ENCODE measurements at regions not wholly inside any gene's neighbourhood (a gene's known extent, or its start where the extent isn't known, plus 50 kb on each side); places are given as distances from the start of the nearest gene placed in this dataset.

DNA sequence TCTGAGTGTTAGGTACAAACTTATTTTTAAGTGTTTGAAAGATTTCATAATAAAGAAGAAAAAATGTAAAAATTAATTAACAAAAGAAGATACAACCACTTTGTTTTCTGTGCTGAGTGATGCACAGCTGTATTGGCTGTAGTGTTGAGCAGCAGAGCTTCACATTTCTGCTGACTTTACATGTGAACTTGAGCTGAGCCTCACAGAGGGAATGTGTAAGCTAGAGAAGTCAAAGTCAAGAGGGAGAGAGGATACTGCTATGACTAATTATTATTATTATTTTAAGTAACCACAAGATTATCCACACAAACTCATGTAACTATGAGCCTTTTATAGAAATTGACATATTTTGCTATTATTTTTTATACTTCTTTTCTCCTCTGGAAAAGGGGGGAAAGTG is 159.1 kb upstream of the ZSWIM2 start:
- H2BK120ac ChIP-seq (ENCODE audit: low read depth, low read length, poor library complexity, severe bottlenecking): no peak overlapping the region
- H3K9me3 Mint-ChIP-seq: no peaks in the 10 kb centered on the region
- no peak overlapping the region for H3K18ac ChIP-seq (ENCODE audit: insufficient read length, low read depth, low read length)
- H3K4me2 ChIP-seq (ENCODE audit: insufficient read depth, insufficient read length, low read length): no peak overlapping the region
- H3K23me2 ChIP-seq (ENCODE audit: insufficient read length, low read depth, low read length, poor library complexity, severe bottlenecking): no peaks in the 10 kb centered on the region
- H3K14ac ChIP-seq (ENCODE audit: insufficient read depth, low read length): no peak overlapping the region
- H3K79me2 ChIP-seq (ENCODE audit: insufficient read depth, low read length): no peaks in the 10 kb centered on the region
- H3K4me1 Mint-ChIP-seq: no peaks in the 10 kb centered on the region
- no peaks in the 10 kb centered on the region for H3K27me3 Mint-ChIP-seq (ENCODE audit: low read depth)
- no peak overlapping the region for H2AFZ ChIP-seq (ENCODE audit: low read length)
- no peaks in the 10 kb centered on the region for H3K79me1 ChIP-seq (ENCODE audit: insufficient read depth, low read depth, low read length, poor library complexity, severe bottlenecking)
- H4K5ac ChIP-seq (ENCODE audit: insufficient read length, low read depth, low read length): no peak overlapping the region
- H3K4ac ChIP-seq (ENCODE audit: low read depth, low read length): no peak overlapping the region
- no peak overlapping the region for H3K27ac Mint-ChIP-seq
- H3K36me3 Mint-ChIP-seq (ENCODE audit: insufficient read depth in 1 of 3, low read depth in 3 of 3): no peaks in the 10 kb centered on the region
- H2BK12ac ChIP-seq (ENCODE audit: insufficient read length, low read depth, low read length): no peak overlapping the region
- no peak overlapping the region for H3K9ac ChIP-seq (ENCODE audit: extremely low read depth, insufficient read length, low read length)
- H3K4me1 ChIP-seq (ENCODE audit: insufficient read depth, low read length): no peaks in the 10 kb centered on the region
- no peak for TF ChIP-seq CTCF (conservative IDR thresholded peaks at IDR 0.05)
- H2BK5ac ChIP-seq (ENCODE audit: insufficient read length, low read length): no peak overlapping the region
- no peak overlapping the region for H3K27ac ChIP-seq (ENCODE audit: insufficient read length, low read depth, low read length)
- no peaks in the 10 kb centered on the region for H4K20me1 ChIP-seq (ENCODE audit: control insufficient read depth, insufficient read depth, insufficient read length)
- no peak overlapping the region for H3K4me3 Mint-ChIP-seq
- no peak overlapping the region for H2BK15ac ChIP-seq (ENCODE audit: low read depth, low read length)
- no peak overlapping the region for H2AK5ac ChIP-seq (ENCODE audit: insufficient read length, low read length)
- no peak for DNase-seq
- H2BK20ac ChIP-seq (ENCODE audit: low read depth, low read length, poor library complexity, severe bottlenecking): no peak overlapping the region
- H4K8ac ChIP-seq (replicated peaks; ENCODE audit: insufficient read length, low read depth, low read length): no peak overlapping the region
- no peak overlapping the region for H4K91ac ChIP-seq (ENCODE audit: insufficient read length, low read depth, low read length)
- no peaks in the 10 kb centered on the region for H3K27me3 ChIP-seq (ENCODE audit: insufficient read depth, low read length)
- no peak overlapping the region for H3K56ac ChIP-seq (ENCODE audit: insufficient read length, low read depth, low read length)
- H3T11ph ChIP-seq (ENCODE audit: low read length): no peak overlapping the region
- no peak overlapping the region for H3K23ac ChIP-seq (ENCODE audit: insufficient read length, low read depth, low read length)
- H3K9me3 ChIP-seq (ENCODE audit: control insufficient read depth, low read depth, low read length): no peaks in the 10 kb centered on the region
